ENCODE measurements at regions not wholly inside any gene's neighbourhood (a gene's known extent, or its start where the extent isn't known, plus 50 kb on each side); places are given as distances from the start of the nearest gene placed in this dataset.

- TF ChIP-seq CTCF (IDR thresholded peaks at IDR 0.05) (no peak), ZFX (IDR thresholded peaks at IDR 0.05; ENCODE audit: borderline replicate concordance) (no peak)
These were observed 219.9 kb downstream of the NXNL2 start for GRCh38 chr9:88754886-88755285.

Data from 22Rv1 (cell line).